ENCODE measurements at regions not wholly inside any gene's neighbourhood (a gene's known extent, or its start where the extent isn't known, plus 50 kb on each side); places are given as distances from the start of the nearest gene placed in this dataset.

DNA sequence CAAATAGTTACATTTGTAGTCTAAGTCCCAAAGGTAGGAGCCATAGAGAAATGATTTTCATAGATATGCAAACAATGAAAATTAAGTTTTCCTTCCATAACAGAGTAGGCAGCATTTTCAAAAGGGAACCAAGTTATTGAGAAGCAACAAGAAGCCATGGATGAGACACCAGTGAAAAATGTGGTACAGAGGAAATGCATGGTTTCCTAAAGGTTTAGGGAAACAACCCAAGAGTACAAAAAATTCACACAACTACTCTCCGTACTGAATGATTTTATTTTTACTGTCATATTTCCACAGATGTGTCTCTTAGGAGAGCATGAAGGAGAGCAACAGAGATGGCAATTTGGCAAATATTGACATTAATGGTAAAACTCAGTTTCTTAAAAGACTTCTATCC, 1408.9 kb upstream of the PCDH7 start:
- no peak overlapping the region for H3K27ac ChIP-seq (replicated peaks)
- no peak for DNase-seq (ENCODE audit: low read depth in 1 of 2, low spot score in 1 of 2)

DNA sequence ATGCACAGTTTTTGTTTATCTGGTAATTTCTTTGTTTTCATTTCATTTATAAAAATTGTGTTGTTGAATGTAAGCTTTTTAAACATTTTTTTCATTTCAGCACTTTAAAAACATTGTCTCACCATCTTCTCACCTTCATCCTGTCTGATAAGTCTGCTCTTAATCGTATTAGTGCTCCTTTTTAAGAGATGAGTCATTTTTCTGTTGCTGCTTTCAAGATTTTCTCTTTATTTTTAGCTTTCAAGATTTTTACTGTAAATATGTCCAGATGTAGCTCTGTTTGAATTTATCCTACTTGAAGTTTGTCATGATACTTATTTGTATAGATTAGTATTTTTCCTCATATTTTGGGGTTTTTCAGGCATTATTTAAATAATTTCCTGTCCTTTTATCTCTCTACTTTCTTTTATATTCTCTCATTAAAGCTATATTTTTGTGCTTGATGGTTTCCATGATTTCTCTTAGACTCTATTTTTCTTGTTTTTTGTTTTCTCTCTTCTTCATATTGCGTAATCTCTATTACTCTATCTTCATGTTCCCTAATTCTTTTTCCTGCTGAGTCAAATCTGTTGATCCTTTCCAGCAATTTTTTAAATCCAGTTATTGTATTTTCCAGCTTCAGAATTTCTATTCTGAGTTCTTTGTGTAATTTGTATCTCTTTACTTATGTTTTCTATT, 1400.4 kb upstream of the PCDH7 start:
- DNase-seq (ENCODE audit: low read depth in 1 of 2, low spot score in 1 of 2) = no peak
- H3K27me3 ChIP-seq (ENCODE audit: insufficient read depth, poor library complexity, severe bottlenecking) = no peaks in the 10 kb centered on the region
- TF ChIP-seq POLR2AphosphoS5 (IDR thresholded peaks at IDR 0.05; ENCODE audit: low read depth) (no peak), SPI1 (IDR thresholded peaks at IDR 0.05; ENCODE audit: borderline replicate concordance, low read depth) (no peak), GABPA (IDR thresholded peaks at IDR 0.05; ENCODE audit: low read depth) (no peak)
- TF ChIP-seq, protein P1, sequence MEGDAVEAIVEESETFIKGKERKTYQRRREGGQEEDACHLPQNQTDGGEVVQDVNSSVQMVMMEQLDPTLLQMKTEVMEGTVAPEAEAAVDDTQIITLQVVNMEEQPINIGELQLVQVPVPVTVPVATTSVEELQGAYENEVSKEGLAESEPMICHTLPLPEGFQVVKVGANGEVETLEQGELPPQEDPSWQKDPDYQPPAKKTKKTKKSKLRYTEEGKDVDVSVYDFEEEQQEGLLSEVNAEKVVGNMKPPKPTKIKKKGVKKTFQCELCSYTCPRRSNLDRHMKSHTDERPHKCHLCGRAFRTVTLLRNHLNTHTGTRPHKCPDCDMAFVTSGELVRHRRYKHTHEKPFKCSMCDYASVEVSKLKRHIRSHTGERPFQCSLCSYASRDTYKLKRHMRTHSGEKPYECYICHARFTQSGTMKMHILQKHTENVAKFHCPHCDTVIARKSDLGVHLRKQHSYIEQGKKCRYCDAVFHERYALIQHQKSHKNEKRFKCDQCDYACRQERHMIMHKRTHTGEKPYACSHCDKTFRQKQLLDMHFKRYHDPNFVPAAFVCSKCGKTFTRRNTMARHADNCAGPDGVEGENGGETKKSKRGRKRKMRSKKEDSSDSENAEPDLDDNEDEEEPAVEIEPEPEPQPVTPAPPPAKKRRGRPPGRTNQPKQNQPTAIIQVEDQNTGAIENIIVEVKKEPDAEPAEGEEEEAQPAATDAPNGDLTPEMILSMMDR (IDR thresholded peaks at IDR 0.05; ENCODE audit: insufficient read depth, low read length) = no peak
- TF ChIP-seq, protein P2, sequence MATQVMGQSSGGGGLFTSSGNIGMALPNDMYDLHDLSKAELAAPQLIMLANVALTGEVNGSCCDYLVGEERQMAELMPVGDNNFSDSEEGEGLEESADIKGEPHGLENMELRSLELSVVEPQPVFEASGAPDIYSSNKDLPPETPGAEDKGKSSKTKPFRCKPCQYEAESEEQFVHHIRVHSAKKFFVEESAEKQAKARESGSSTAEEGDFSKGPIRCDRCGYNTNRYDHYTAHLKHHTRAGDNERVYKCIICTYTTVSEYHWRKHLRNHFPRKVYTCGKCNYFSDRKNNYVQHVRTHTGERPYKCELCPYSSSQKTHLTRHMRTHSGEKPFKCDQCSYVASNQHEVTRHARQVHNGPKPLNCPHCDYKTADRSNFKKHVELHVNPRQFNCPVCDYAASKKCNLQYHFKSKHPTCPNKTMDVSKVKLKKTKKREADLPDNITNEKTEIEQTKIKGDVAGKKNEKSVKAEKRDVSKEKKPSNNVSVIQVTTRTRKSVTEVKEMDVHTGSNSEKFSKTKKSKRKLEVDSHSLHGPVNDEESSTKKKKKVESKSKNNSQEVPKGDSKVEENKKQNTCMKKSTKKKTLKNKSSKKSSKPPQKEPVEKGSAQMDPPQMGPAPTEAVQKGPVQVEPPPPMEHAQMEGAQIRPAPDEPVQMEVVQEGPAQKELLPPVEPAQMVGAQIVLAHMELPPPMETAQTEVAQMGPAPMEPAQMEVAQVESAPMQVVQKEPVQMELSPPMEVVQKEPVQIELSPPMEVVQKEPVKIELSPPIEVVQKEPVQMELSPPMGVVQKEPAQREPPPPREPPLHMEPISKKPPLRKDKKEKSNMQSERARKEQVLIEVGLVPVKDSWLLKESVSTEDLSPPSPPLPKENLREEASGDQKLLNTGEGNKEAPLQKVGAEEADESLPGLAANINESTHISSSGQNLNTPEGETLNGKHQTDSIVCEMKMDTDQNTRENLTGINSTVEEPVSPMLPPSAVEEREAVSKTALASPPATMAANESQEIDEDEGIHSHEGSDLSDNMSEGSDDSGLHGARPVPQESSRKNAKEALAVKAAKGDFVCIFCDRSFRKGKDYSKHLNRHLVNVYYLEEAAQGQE (IDR thresholded peaks at IDR 0.05; ENCODE audit: insufficient replicate concordance, low read depth) = no peak
- no peak overlapping the region for H3K27ac ChIP-seq (replicated peaks)
- H3K4me3 ChIP-seq (replicated peaks; ENCODE audit: insufficient read depth, low read length) = no peak overlapping the region

More for the DNA sequence above, 1408.9 kb upstream of the PCDH7 start:
- no peak for TF ChIP-seq GABPA (IDR thresholded peaks at IDR 0.05; ENCODE audit: low read depth)
- TF ChIP-seq, protein P1 (IDR thresholded peaks at IDR 0.05; ENCODE audit: insufficient read depth, low read length) = no peak
- TF ChIP-seq POLR2AphosphoS5 (IDR thresholded peaks at IDR 0.05; ENCODE audit: low read depth) = no peak
- no peak overlapping the region for H3K4me3 ChIP-seq (replicated peaks; ENCODE audit: insufficient read depth, low read length)
- no peaks in the 10 kb centered on the region for H3K27me3 ChIP-seq (ENCODE audit: insufficient read depth, poor library complexity, severe bottlenecking)

DNA sequence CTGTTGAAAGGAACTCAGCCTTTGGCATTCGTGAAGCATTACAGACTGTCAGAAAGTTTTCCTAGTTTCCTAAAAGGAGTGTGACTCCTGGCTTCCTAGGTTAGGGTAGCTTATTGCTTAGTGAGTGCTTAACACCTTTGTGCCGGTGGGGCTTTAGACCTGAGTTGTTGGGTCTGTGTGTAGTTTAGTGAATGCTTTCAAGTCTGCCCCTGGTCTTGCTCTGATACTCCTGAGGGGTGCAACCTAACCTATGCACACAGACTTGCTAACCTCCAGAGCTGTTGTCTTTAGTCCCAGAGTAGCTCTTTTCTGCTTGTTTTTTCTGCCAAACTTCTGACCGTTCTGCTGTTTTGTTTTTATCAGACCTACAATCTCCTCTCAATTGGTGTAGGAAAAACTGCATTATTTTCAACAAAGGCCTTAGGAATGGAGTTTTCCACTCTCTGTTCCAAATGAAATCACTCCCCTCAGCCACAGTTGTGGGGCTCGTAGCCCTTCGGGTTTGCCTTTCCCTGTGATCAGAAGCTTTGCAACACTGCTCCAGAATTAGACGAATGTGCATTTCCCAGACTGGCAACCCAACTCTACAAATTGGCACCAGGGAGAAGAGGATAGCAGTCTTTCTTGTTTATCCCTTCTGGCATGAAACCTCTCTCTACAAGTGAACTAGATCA, 1399.1 kb upstream of the PCDH7 start:
- TF ChIP-seq GABPA (IDR thresholded peaks at IDR 0.05; ENCODE audit: low read depth) (no peak), POLR2AphosphoS5 (IDR thresholded peaks at IDR 0.05; ENCODE audit: low read depth) (no peak), SPI1 (IDR thresholded peaks at IDR 0.05; ENCODE audit: borderline replicate concordance, low read depth) (no peak)
- TF ChIP-seq, protein P1 (IDR thresholded peaks at IDR 0.05; ENCODE audit: insufficient read depth, low read length) = no peak
- TF ChIP-seq, protein P2 (IDR thresholded peaks at IDR 0.05; ENCODE audit: insufficient replicate concordance, low read depth) = no peak
- DNase-seq (ENCODE audit: low read depth in 1 of 2, low spot score in 1 of 2) = no peak
- H3K27ac ChIP-seq (replicated peaks) = no peak overlapping the region
- no peaks in the 10 kb centered on the region for H3K27me3 ChIP-seq (ENCODE audit: insufficient read depth, poor library complexity, severe bottlenecking)
- no peak overlapping the region for H3K4me3 ChIP-seq (replicated peaks; ENCODE audit: insufficient read depth, low read length)

Measured in HL-60 (cell line).